SU-DHL-6 (cell line): ENCODE measurements at regions not wholly inside any gene's neighbourhood (a gene's known extent, or its start where the extent isn't known, plus 50 kb on each side); places are given as distances from the start of the nearest gene placed in this dataset.

Experiments used
- EZH2phosphoT487 ChIP-seq: fragments of 200-600 bp; sonication (generic), shearing (Covaris generic); conservative IDR thresholded peaks from 2 replicates; pipeline ENCODE4 v1.6.1; 2018; ENCODE audit warnings: mild to moderate bottlenecking, antibody characterized with exemption, low read length, moderate library complexity, mixed read lengths
- TF ChIP-seq, protein P1 (sequence below): fragments of 200-600 bp; sonication (generic); IDR thresholded peaks from one replicate; pipeline ENCODE4 v1.5.1; 2017; ENCODE audit warnings: antibody characterized with exemption, mild to moderate bottlenecking, low read length, moderate library complexity; ENCODE audit not compliant: insufficient read depth, poor library complexity, severe bottlenecking

GRCh38 chr11:123378096-123378495 is 52.0 kb upstream of the GRAMD1B start:
- TF ChIP-seq, protein P1, sequence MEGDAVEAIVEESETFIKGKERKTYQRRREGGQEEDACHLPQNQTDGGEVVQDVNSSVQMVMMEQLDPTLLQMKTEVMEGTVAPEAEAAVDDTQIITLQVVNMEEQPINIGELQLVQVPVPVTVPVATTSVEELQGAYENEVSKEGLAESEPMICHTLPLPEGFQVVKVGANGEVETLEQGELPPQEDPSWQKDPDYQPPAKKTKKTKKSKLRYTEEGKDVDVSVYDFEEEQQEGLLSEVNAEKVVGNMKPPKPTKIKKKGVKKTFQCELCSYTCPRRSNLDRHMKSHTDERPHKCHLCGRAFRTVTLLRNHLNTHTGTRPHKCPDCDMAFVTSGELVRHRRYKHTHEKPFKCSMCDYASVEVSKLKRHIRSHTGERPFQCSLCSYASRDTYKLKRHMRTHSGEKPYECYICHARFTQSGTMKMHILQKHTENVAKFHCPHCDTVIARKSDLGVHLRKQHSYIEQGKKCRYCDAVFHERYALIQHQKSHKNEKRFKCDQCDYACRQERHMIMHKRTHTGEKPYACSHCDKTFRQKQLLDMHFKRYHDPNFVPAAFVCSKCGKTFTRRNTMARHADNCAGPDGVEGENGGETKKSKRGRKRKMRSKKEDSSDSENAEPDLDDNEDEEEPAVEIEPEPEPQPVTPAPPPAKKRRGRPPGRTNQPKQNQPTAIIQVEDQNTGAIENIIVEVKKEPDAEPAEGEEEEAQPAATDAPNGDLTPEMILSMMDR = no peak
- TF ChIP-seq EZH2phosphoT487 = no peak
